ENCODE measurements at regions not wholly inside any gene's neighbourhood (a gene's known extent, or its start where the extent isn't known, plus 50 kb on each side); places are given as distances from the start of the nearest gene placed in this dataset.

DNA sequence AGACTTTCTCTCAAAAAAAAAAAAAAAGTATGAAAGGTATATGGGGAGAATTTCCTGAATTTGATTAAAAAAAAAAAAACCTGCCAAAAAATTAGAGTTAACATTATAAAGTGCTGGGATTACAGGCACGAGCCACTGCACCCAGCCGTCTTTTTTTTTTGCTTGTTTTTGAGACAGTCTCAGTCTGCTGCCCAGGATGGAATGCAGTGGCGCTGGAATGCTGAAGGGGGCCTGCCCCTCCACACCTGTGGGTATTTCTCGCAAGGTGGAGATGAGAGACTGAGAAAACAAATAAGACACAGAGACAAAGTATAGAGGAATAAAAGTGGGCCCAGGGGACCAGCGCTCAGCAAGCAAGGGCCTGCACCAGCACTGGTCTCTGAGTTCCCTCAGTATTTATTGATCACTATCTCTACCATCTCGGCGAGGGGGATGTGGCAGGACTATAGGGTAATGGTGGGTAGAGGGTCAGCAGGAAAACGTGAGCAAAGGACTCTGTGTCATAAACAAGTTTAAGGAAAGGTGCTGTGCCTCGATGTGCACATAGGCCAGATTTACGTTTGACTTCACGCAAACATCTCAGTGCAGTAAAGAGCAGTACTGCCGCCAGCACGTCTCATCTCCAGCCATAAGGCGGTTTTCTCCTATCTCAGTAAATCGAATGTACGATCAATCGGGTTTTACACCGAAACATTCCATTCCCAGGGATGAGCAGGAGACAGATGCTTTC lies 117.2 kb downstream of the GOSR1 start:
- TF ChIP-seq, protein P1, sequence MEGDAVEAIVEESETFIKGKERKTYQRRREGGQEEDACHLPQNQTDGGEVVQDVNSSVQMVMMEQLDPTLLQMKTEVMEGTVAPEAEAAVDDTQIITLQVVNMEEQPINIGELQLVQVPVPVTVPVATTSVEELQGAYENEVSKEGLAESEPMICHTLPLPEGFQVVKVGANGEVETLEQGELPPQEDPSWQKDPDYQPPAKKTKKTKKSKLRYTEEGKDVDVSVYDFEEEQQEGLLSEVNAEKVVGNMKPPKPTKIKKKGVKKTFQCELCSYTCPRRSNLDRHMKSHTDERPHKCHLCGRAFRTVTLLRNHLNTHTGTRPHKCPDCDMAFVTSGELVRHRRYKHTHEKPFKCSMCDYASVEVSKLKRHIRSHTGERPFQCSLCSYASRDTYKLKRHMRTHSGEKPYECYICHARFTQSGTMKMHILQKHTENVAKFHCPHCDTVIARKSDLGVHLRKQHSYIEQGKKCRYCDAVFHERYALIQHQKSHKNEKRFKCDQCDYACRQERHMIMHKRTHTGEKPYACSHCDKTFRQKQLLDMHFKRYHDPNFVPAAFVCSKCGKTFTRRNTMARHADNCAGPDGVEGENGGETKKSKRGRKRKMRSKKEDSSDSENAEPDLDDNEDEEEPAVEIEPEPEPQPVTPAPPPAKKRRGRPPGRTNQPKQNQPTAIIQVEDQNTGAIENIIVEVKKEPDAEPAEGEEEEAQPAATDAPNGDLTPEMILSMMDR (IDR thresholded peaks at IDR 0.05): no peak
- no peak for TF ChIP-seq EZH2 (IDR thresholded peaks at IDR 0.05; ENCODE audit: borderline replicate concordance, insufficient read depth, low read depth, low read length, poor library complexity, severe bottlenecking)
